ENCODE measurements at regions not wholly inside any gene's neighbourhood (a gene's known extent, or its start where the extent isn't known, plus 50 kb on each side); places are given as distances from the start of the nearest gene placed in this dataset.
"Not testable (repeated sequence)": the region's sequence is repeated elsewhere in the genome, so short reads cannot be mapped to it uniquely, and the experiment has no call there.

DNA sequence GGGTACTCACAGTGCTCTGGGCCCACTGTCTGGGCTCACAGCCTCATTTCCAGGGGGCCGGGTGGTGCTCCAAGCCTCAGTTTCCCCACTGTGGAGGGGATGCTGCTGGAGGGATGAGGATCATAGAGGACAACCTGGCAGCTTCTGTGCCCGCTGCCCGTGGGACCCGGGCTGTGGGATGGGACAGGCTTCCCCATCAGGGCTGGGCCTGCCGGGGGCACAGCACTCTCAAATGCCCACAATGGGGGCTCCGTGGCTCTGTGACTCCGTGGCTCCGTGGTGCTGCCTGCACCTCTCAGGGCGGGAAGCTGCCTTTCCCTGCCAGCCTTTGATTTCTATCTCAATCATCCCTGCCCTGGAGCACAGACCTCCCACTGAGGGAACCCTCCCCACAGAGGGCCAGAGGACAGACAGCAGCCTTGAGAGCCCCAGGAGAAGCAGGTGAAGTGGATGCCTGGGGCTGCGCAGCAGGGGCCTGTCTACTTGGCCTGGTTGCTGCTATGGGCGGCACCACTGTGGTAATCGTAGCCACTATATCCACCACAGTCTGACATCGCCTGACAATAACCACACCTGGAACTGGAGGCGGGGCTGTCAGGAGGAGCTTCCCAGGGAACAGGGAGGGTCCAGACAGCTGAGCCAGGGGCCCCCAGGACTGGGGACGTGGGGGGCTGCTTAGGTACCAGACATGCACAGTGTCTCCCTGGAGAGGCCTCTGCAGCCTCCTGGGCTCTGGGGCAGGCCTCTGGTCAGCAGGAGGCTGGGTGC is 375.9 kb downstream of the TMEM121 start (continued):
- TF ChIP-seq, protein P1, sequence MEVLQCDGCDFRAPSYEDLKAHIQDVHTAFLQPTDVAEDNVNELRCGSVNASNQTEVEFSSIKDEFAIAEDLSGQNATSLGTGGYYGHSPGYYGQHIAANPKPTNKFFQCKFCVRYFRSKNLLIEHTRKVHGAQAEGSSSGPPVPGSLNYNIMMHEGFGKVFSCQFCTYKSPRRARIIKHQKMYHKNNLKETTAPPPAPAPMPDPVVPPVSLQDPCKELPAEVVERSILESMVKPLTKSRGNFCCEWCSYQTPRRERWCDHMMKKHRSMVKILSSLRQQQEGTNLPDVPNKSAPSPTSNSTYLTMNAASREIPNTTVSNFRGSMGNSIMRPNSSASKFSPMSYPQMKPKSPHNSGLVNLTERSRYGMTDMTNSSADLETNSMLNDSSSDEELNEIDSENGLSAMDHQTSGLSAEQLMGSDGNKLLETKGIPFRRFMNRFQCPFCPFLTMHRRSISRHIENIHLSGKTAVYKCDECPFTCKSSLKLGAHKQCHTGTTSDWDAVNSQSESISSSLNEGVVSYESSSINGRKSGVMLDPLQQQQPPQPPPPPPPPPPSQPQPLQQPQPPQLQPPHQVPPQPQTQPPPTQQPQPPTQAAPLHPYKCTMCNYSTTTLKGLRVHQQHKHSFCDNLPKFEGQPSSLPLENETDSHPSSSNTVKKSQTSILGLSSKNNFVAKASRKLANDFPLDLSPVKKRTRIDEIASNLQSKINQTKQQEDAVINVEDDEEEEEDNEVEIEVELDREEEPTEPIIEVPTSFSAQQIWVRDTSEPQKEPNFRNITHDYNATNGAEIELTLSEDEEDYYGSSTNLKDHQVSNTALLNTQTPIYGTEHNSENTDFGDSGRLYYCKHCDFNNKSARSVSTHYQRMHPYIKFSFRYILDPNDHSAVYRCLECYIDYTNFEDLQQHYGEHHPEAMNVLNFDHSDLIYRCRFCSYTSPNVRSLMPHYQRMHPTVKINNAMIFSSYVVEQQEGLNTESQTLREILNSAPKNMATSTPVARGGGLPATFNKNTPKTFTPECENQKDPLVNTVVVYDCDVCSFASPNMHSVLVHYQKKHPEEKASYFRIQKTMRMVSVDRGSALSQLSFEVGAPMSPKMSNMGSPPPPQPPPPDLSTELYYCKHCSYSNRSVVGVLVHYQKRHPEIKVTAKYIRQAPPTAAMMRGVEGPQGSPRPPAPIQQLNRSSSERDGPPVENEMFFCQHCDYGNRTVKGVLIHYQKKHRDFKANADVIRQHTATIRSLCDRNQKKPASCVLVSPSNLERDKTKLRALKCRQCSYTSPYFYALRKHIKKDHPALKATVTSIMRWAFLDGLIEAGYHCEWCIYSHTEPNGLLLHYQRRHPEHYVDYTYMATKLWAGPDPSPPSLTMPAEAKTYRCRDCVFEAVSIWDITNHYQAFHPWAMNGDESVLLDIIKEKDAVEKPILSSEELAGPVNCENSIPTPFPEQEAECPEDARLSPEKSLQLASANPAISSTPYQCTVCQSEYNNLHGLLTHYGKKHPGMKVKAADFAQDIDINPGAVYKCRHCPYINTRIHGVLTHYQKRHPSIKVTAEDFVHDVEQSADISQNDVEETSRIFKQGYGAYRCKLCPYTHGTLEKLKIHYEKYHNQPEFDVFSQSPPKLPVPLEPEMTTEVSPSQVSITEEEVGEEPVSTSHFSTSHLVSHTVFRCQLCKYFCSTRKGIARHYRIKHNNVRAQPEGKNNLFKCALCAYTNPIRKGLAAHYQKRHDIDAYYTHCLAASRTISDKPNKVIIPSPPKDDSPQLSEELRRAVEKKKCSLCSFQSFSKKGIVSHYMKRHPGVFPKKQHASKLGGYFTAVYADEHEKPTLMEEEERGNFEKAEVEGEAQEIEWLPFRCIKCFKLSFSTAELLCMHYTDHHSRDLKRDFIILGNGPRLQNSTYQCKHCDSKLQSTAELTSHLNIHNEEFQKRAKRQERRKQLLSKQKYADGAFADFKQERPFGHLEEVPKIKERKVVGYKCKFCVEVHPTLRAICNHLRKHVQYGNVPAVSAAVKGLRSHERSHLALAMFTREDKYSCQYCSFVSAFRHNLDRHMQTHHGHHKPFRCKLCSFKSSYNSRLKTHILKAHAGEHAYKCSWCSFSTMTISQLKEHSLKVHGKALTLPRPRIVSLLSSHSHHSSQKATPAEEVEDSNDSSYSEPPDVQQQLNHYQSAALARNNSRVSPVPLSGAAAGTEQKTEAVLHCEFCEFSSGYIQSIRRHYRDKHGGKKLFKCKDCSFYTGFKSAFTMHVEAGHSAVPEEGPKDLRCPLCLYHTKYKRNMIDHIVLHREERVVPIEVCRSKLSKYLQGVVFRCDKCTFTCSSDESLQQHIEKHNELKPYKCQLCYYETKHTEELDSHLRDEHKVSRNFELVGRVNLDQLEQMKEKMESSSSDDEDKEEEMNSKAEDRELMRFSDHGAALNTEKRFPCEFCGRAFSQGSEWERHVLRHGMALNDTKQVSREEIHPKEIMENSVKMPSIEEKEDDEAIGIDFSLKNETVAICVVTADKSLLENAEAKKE (CRISPR knock-in tag; IDR thresholded peaks at IDR 0.05) = no peak
- TF ChIP-seq, protein P2, sequence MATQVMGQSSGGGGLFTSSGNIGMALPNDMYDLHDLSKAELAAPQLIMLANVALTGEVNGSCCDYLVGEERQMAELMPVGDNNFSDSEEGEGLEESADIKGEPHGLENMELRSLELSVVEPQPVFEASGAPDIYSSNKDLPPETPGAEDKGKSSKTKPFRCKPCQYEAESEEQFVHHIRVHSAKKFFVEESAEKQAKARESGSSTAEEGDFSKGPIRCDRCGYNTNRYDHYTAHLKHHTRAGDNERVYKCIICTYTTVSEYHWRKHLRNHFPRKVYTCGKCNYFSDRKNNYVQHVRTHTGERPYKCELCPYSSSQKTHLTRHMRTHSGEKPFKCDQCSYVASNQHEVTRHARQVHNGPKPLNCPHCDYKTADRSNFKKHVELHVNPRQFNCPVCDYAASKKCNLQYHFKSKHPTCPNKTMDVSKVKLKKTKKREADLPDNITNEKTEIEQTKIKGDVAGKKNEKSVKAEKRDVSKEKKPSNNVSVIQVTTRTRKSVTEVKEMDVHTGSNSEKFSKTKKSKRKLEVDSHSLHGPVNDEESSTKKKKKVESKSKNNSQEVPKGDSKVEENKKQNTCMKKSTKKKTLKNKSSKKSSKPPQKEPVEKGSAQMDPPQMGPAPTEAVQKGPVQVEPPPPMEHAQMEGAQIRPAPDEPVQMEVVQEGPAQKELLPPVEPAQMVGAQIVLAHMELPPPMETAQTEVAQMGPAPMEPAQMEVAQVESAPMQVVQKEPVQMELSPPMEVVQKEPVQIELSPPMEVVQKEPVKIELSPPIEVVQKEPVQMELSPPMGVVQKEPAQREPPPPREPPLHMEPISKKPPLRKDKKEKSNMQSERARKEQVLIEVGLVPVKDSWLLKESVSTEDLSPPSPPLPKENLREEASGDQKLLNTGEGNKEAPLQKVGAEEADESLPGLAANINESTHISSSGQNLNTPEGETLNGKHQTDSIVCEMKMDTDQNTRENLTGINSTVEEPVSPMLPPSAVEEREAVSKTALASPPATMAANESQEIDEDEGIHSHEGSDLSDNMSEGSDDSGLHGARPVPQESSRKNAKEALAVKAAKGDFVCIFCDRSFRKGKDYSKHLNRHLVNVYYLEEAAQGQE (IDR thresholded peaks at IDR 0.05; ENCODE audit: unreplicated experiment) = no peak
- TF ChIP-seq JUNB (IDR thresholded peaks at IDR 0.05; ENCODE audit: unreplicated experiment) (no peak), CREB1 (CRISPR knock-in tag; IDR thresholded peaks at IDR 0.05; ENCODE audit: low read depth) (no peak), ZNF331 (CRISPR knock-in tag; IDR thresholded peaks at IDR 0.05; ENCODE audit: low read depth) (no peak), ZNF114 (CRISPR knock-in tag; IDR thresholded peaks at IDR 0.05) (no peak), STAT1 (IDR thresholded peaks at IDR 0.05; ENCODE audit: unreplicated experiment) (no peak), EZH2phosphoT487 (IDR thresholded peaks at IDR 0.05; ENCODE audit: unreplicated experiment) (no peak), POLR2AphosphoS5 (IDR thresholded peaks at IDR 0.05; ENCODE audit: low read depth) (no peak)
- TF ChIP-seq, protein P3, sequence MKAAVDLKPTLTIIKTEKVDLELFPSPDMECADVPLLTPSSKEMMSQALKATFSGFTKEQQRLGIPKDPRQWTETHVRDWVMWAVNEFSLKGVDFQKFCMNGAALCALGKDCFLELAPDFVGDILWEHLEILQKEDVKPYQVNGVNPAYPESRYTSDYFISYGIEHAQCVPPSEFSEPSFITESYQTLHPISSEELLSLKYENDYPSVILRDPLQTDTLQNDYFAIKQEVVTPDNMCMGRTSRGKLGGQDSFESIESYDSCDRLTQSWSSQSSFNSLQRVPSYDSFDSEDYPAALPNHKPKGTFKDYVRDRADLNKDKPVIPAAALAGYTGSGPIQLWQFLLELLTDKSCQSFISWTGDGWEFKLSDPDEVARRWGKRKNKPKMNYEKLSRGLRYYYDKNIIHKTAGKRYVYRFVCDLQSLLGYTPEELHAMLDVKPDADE (IDR thresholded peaks at IDR 0.05) = no peak

DNA sequence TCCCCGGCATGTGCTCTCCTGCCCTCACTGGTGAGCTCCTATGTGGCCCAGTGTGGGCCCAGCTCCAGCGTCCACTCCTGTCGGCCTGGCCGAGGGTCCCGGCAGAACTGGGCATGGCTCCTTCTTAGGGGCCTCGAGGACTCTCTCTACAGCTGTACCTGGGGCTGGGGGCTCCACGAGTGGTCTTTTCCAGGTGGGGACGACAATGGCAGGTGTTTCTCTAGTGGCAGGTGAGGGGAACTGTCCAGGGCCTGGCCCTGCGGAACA is 376.4 kb downstream of the TMEM121 start:
- not testable (repeated sequence) for H3K27ac ChIP-seq (ENCODE audit: low read depth); H4K20me1 ChIP-seq (replicated peaks; ENCODE audit: insufficient read depth); DNase-seq (ENCODE audit: low spot score); H2AFZ ChIP-seq; H3K27me3 Mint-ChIP-seq (ENCODE audit: insufficient read depth, low read depth, poor library complexity); H3K4me2 ChIP-seq; H3K4me3 Mint-ChIP-seq; H3K9me2 ChIP-seq (ENCODE audit: insufficient read depth); H3K27me3 ChIP-seq (ENCODE audit: insufficient read depth); H3K36me3 ChIP-seq (ENCODE audit: insufficient read depth); H3K27ac Mint-ChIP-seq; H3K4me1 Mint-ChIP-seq; H3F3A ChIP-seq (replicated peaks; ENCODE audit: low read depth); ATAC-seq; H3K4me3 ChIP-seq; H3K79me2 ChIP-seq (replicated peaks; ENCODE audit: insufficient read depth); H3K4me1 ChIP-seq (ENCODE audit: insufficient read depth)
- H3K9me3 Mint-ChIP-seq = peaks cover 87% of the 10 kb centered on the region
- peaks cover 39% of the 10 kb centered on the region for H3K36me3 Mint-ChIP-seq (ENCODE audit: low read depth)
